ENCODE measurements at regions not wholly inside any gene's neighbourhood (a gene's known extent, or its start where the extent isn't known, plus 50 kb on each side); places are given as distances from the start of the nearest gene placed in this dataset.

- H3K27ac ChIP-seq (ENCODE audit: low read depth, low read length): no peak overlapping the region
- H3K27me3 ChIP-seq (ENCODE audit: control insufficient read depth in 1 of 2, insufficient read depth in 2 of 2, low read length in 2 of 2): no peaks in the 10 kb centered on the region
- no peaks in the 10 kb centered on the region for H3K36me3 ChIP-seq (ENCODE audit: control insufficient read depth in 1 of 2, insufficient read depth in 2 of 2, low read length in 2 of 2)
- H3K9ac ChIP-seq (ENCODE audit: low read depth in 1 of 2, low read length in 2 of 2): no peak overlapping the region
- H3K9me3 ChIP-seq (ENCODE audit: control insufficient read depth in 1 of 2, low read length in 2 of 2): no peaks in the 10 kb centered on the region
- H3K4me1 ChIP-seq (ENCODE audit: control insufficient read depth in 1 of 2, insufficient read depth in 2 of 2, low read length in 2 of 2): no peaks in the 10 kb centered on the region
- H3K4me3 ChIP-seq (ENCODE audit: low read depth in 1 of 2, low read length in 2 of 2): no peak overlapping the region
These were observed 82.4 kb upstream of the SMYD2 start for GRCh38 chr1:214198571-214198970.

- Histone ChIP-seq H3K9ac (ENCODE audit: low read depth in 1 of 2, low read length in 2 of 2) (no peak overlapping the region), H3K36me3 (ENCODE audit: control insufficient read depth in 1 of 2, insufficient read depth in 2 of 2, low read length in 2 of 2) (no peaks in the 10 kb centered on the region), H3K4me1 (ENCODE audit: control insufficient read depth in 1 of 2, insufficient read depth in 2 of 2, low read length in 2 of 2) (no peaks in the 10 kb centered on the region), H3K4me3 (ENCODE audit: low read depth in 1 of 2, low read length in 2 of 2) (no peak overlapping the region), H3K9me3 (ENCODE audit: control insufficient read depth in 1 of 2, low read length in 2 of 2) (no peaks in the 10 kb centered on the region), H3K27me3 (ENCODE audit: control insufficient read depth in 1 of 2, insufficient read depth in 2 of 2, low read length in 2 of 2) (no peaks in the 10 kb centered on the region), H3K27ac (ENCODE audit: low read depth, low read length) (no peak overlapping the region)
These were observed 81.4 kb upstream of the SMYD2 start for GRCh38 chr1:214199585-214199984.

GRCh38 chr1:214202992-214203391 is 78.0 kb upstream of the SMYD2 start:
- peaks cover 0 to 4% of the 10 kb centered on the region in 2 donors for H3K27me3 ChIP-seq (ENCODE audit: control insufficient read depth in 1 of 2, insufficient read depth in 2 of 2, low read length in 2 of 2)

GRCh38 chr1:214205053-214205452 is 75.9 kb upstream of the SMYD2 start:
- no peaks in the 10 kb centered on the region for H3K4me1 ChIP-seq (ENCODE audit: control insufficient read depth in 1 of 2, insufficient read depth in 2 of 2, low read length in 2 of 2)
- H3K27ac ChIP-seq (ENCODE audit: low read depth, low read length): no peak overlapping the region
- H3K9ac ChIP-seq (ENCODE audit: low read depth in 1 of 2, low read length in 2 of 2): no peak overlapping the region
- no peak overlapping the region for H3K4me3 ChIP-seq (ENCODE audit: low read depth in 1 of 2, low read length in 2 of 2)
- H3K27me3 ChIP-seq (ENCODE audit: control insufficient read depth in 1 of 2, insufficient read depth in 2 of 2, low read length in 2 of 2): peaks cover 0 to 4% of the 10 kb centered on the region in 2 donors
- H3K36me3 ChIP-seq (ENCODE audit: control insufficient read depth in 1 of 2, insufficient read depth in 2 of 2, low read length in 2 of 2): no peaks in the 10 kb centered on the region
- no peaks in the 10 kb centered on the region for H3K9me3 ChIP-seq (ENCODE audit: control insufficient read depth in 1 of 2, low read length in 2 of 2)

More at GRCh38 chr1:214202992-214203391, 78.0 kb upstream of the SMYD2 start:
- H3K9ac ChIP-seq (ENCODE audit: low read depth in 1 of 2, low read length in 2 of 2): no peak overlapping the region
- no peak overlapping the region for H3K4me3 ChIP-seq (ENCODE audit: low read depth in 1 of 2, low read length in 2 of 2)
- no peak overlapping the region for H3K27ac ChIP-seq (ENCODE audit: low read depth, low read length)
- no peaks in the 10 kb centered on the region for H3K9me3 ChIP-seq (ENCODE audit: control insufficient read depth in 1 of 2, low read length in 2 of 2)
- no peaks in the 10 kb centered on the region for H3K4me1 ChIP-seq (ENCODE audit: control insufficient read depth in 1 of 2, insufficient read depth in 2 of 2, low read length in 2 of 2)
- no peaks in the 10 kb centered on the region for H3K36me3 ChIP-seq (ENCODE audit: control insufficient read depth in 1 of 2, insufficient read depth in 2 of 2, low read length in 2 of 2)

- Histone ChIP-seq H3K27me3 (ENCODE audit: control insufficient read depth in 1 of 2, insufficient read depth in 2 of 2, low read length in 2 of 2) (peaks cover 0 to 4% of the 10 kb centered on the region in 2 donors), H3K4me1 (ENCODE audit: control insufficient read depth in 1 of 2, insufficient read depth in 2 of 2, low read length in 2 of 2) (no peaks in the 10 kb centered on the region), H3K4me3 (ENCODE audit: low read depth in 1 of 2, low read length in 2 of 2) (no peak overlapping the region), H3K36me3 (ENCODE audit: control insufficient read depth in 1 of 2, insufficient read depth in 2 of 2, low read length in 2 of 2) (no peaks in the 10 kb centered on the region), H3K9ac (ENCODE audit: low read depth in 1 of 2, low read length in 2 of 2) (no peak overlapping the region), H3K27ac (ENCODE audit: low read depth, low read length) (no peak overlapping the region), H3K9me3 (ENCODE audit: control insufficient read depth in 1 of 2, low read length in 2 of 2) (no peaks in the 10 kb centered on the region)
These were observed 72.5 kb upstream of the SMYD2 start for GRCh38 chr1:214208460-214208859.

GRCh38 chr1:214209260-214209808 is 71.6 kb upstream of the SMYD2 start:
- Histone ChIP-seq H3K9me3 (ENCODE audit: control insufficient read depth in 1 of 2, low read length in 2 of 2) (no peaks in the 10 kb centered on the region), H3K27me3 (ENCODE audit: control insufficient read depth in 1 of 2, insufficient read depth in 2 of 2, low read length in 2 of 2) (peaks cover 0 to 6% of the 10 kb centered on the region in 2 donors), H3K4me3 (ENCODE audit: low read depth in 1 of 2, low read length in 2 of 2) (no peak overlapping the region), H3K27ac (ENCODE audit: low read depth, low read length) (no peak overlapping the region), H3K9ac (ENCODE audit: low read depth in 1 of 2, low read length in 2 of 2) (no peak overlapping the region), H3K4me1 (ENCODE audit: control insufficient read depth in 1 of 2, insufficient read depth in 2 of 2, low read length in 2 of 2) (no peaks in the 10 kb centered on the region), H3K36me3 (ENCODE audit: control insufficient read depth in 1 of 2, insufficient read depth in 2 of 2, low read length in 2 of 2) (no peaks in the 10 kb centered on the region)

GRCh38 chr1:214213136-214213535 is 67.8 kb upstream of the SMYD2 start:
- Histone ChIP-seq H3K27me3 (ENCODE audit: control insufficient read depth in 1 of 2, insufficient read depth in 2 of 2, low read length in 2 of 2) (peaks cover 0 to 10% of the 10 kb centered on the region in 2 donors), H3K4me3 (ENCODE audit: low read depth in 1 of 2, low read length in 2 of 2) (no peak overlapping the region), H3K9ac (ENCODE audit: low read depth in 1 of 2, low read length in 2 of 2) (no peak overlapping the region), H3K4me1 (ENCODE audit: control insufficient read depth in 1 of 2, insufficient read depth in 2 of 2, low read length in 2 of 2) (no peaks in the 10 kb centered on the region), H3K9me3 (ENCODE audit: control insufficient read depth in 1 of 2, low read length in 2 of 2) (no peaks in the 10 kb centered on the region), H3K36me3 (ENCODE audit: control insufficient read depth in 1 of 2, insufficient read depth in 2 of 2, low read length in 2 of 2) (no peaks in the 10 kb centered on the region), H3K27ac (ENCODE audit: low read depth, low read length) (no peak overlapping the region)

GRCh38 chr1:214214851-214215250 is 66.1 kb upstream of the SMYD2 start:
- Histone ChIP-seq H3K27ac (ENCODE audit: low read depth, low read length) (no peak overlapping the region), H3K27me3 (ENCODE audit: control insufficient read depth in 1 of 2, insufficient read depth in 2 of 2, low read length in 2 of 2) (peaks cover 0 to 10% of the 10 kb centered on the region in 2 donors), H3K4me3 (ENCODE audit: low read depth in 1 of 2, low read length in 2 of 2) (no peak overlapping the region), H3K36me3 (ENCODE audit: control insufficient read depth in 1 of 2, insufficient read depth in 2 of 2, low read length in 2 of 2) (no peaks in the 10 kb centered on the region), H3K4me1 (ENCODE audit: control insufficient read depth in 1 of 2, insufficient read depth in 2 of 2, low read length in 2 of 2) (no peaks in the 10 kb centered on the region), H3K9me3 (ENCODE audit: control insufficient read depth in 1 of 2, low read length in 2 of 2) (no peaks in the 10 kb centered on the region), H3K9ac (ENCODE audit: low read depth in 1 of 2, low read length in 2 of 2) (no peak overlapping the region)

- no peaks in the 10 kb centered on the region for H3K36me3 ChIP-seq (ENCODE audit: control insufficient read depth in 1 of 2, insufficient read depth in 2 of 2, low read length in 2 of 2)
- no peak overlapping the region for H3K4me3 ChIP-seq (ENCODE audit: low read depth in 1 of 2, low read length in 2 of 2)
- H3K9ac ChIP-seq (ENCODE audit: low read depth in 1 of 2, low read length in 2 of 2): no peak overlapping the region
- H3K9me3 ChIP-seq (ENCODE audit: control insufficient read depth in 1 of 2, low read length in 2 of 2): no peaks in the 10 kb centered on the region
- H3K4me1 ChIP-seq (ENCODE audit: control insufficient read depth in 1 of 2, insufficient read depth in 2 of 2, low read length in 2 of 2): no peaks in the 10 kb centered on the region
- H3K27me3 ChIP-seq (ENCODE audit: control insufficient read depth in 1 of 2, insufficient read depth in 2 of 2, low read length in 2 of 2): peaks cover 0 to 10% of the 10 kb centered on the region in 2 donors
- no peak overlapping the region for H3K27ac ChIP-seq (ENCODE audit: low read depth, low read length)
These were observed 65.4 kb upstream of the SMYD2 start for GRCh38 chr1:214215583-214215982.

- no peaks in the 10 kb centered on the region for H3K9me3 ChIP-seq (ENCODE audit: control insufficient read depth in 1 of 2, low read length in 2 of 2)
- no peak overlapping the region for H3K9ac ChIP-seq (ENCODE audit: low read depth in 1 of 2, low read length in 2 of 2)
- peaks cover 0 to 10% of the 10 kb centered on the region in 2 donors for H3K27me3 ChIP-seq (ENCODE audit: control insufficient read depth in 1 of 2, insufficient read depth in 2 of 2, low read length in 2 of 2)
- H3K36me3 ChIP-seq (ENCODE audit: control insufficient read depth in 1 of 2, insufficient read depth in 2 of 2, low read length in 2 of 2): no peaks in the 10 kb centered on the region
- H3K4me1 ChIP-seq (ENCODE audit: control insufficient read depth in 1 of 2, insufficient read depth in 2 of 2, low read length in 2 of 2): no peaks in the 10 kb centered on the region
- no peak overlapping the region for H3K4me3 ChIP-seq (ENCODE audit: low read depth in 1 of 2, low read length in 2 of 2)
- H3K27ac ChIP-seq (ENCODE audit: low read depth, low read length): no peak overlapping the region
These were observed 64.9 kb upstream of the SMYD2 start for GRCh38 chr1:214216021-214216420.

- H3K9ac ChIP-seq (ENCODE audit: low read depth in 1 of 2, low read length in 2 of 2): no peak overlapping the region
- no peak overlapping the region for H3K4me3 ChIP-seq (ENCODE audit: low read depth in 1 of 2, low read length in 2 of 2)
- H3K27me3 ChIP-seq (ENCODE audit: control insufficient read depth in 1 of 2, insufficient read depth in 2 of 2, low read length in 2 of 2): peaks cover 0 to 12% of the 10 kb centered on the region in 2 donors
- H3K9me3 ChIP-seq (ENCODE audit: control insufficient read depth in 1 of 2, low read length in 2 of 2): no peaks in the 10 kb centered on the region
- H3K4me1 ChIP-seq (ENCODE audit: control insufficient read depth in 1 of 2, insufficient read depth in 2 of 2, low read length in 2 of 2): no peaks in the 10 kb centered on the region
- H3K36me3 ChIP-seq (ENCODE audit: control insufficient read depth in 1 of 2, insufficient read depth in 2 of 2, low read length in 2 of 2): no peaks in the 10 kb centered on the region
- H3K27ac ChIP-seq (ENCODE audit: low read depth, low read length): no peak overlapping the region
These were observed 64.2 kb upstream of the SMYD2 start for GRCh38 chr1:214216779-214217178.

All from duodenal mucosa (tissue), 2 donors.